ENCODE measurements at regions not wholly inside any gene's neighbourhood (a gene's known extent, or its start where the extent isn't known, plus 50 kb on each side); places are given as distances from the start of the nearest gene placed in this dataset.

- Histone ChIP-seq H3K4me3 (no peak overlapping the region), H3K27ac (no peak overlapping the region)
Observed at GRCh38 chr14:51552768-51553404, 98.8 kb upstream of the FRMD6 start.

GRCh38 chr14:51554339-51554920, 97.3 kb upstream of the FRMD6 start:
- Histone ChIP-seq H3K4me1 (no peaks in the 10 kb centered on the region), H3K36me3 (no peaks in the 10 kb centered on the region), H3K27ac (no peak overlapping the region), H3K27me3 (no peaks in the 10 kb centered on the region), H3K9me3 (no peaks in the 10 kb centered on the region), H3K4me3 (no peak overlapping the region)
- intact Hi-C loops (cut with DNase I; ENCODE audit: low total_unique reads) = no loop called here
- DNase-seq = no peak
- no peak for TF ChIP-seq CTCF (IDR thresholded peaks at IDR 0.05)
- no peak for TF ChIP-seq POLR2A (IDR thresholded peaks at IDR 0.05)
- TF ChIP-seq EP300 (IDR thresholded peaks at IDR 0.05) = no peak
- no peak for TF ChIP-seq POLR2AphosphoS5 (IDR thresholded peaks at IDR 0.05)
- WGBS, 5 donors = 83 to 93% (median 88%) methylated on average over 8 of the region's 8 CpGs

More at GRCh38 chr14:51552768-51553404, 98.8 kb upstream of the FRMD6 start:
- WGBS, 5 donors = 59 to 76% (median 71%) methylated on average over 4 of the region's 4 CpGs
- Histone ChIP-seq H3K27me3 (no peaks in the 10 kb centered on the region), H3K36me3 (no peaks in the 10 kb centered on the region), H3K9me3 (no peaks in the 10 kb centered on the region), H3K4me1 (peaks cover 0 to 10% (median 0%) of the 10 kb centered on the region in 4 donors)
- intact Hi-C loops (cut with DNase I; ENCODE audit: low total_unique reads) = no loop called here
- no peak for DNase-seq
- TF ChIP-seq EP300 (IDR thresholded peaks at IDR 0.05) = no peak
- TF ChIP-seq CTCF (IDR thresholded peaks at IDR 0.05) = no peak
- no peak for TF ChIP-seq POLR2AphosphoS5 (IDR thresholded peaks at IDR 0.05)
- no peak for TF ChIP-seq POLR2A (IDR thresholded peaks at IDR 0.05)

- no peaks in the 10 kb centered on the region for H3K9me3 ChIP-seq
- TF ChIP-seq POLR2AphosphoS5 (IDR thresholded peaks at IDR 0.05) (no peak), POLR2A (IDR thresholded peaks at IDR 0.05) (no peak), EP300 (IDR thresholded peaks at IDR 0.05) (no peak), CTCF (IDR thresholded peaks at IDR 0.05) (no peak)
- no peaks in the 10 kb centered on the region for H3K36me3 ChIP-seq
- H3K4me1 ChIP-seq = no peaks in the 10 kb centered on the region
- intact Hi-C loops (cut with DNase I; ENCODE audit: low total_unique reads) = no loop called here
- no peak overlapping the region for H3K4me3 ChIP-seq
- H3K27ac ChIP-seq = no peak overlapping the region
- WGBS, 5 donors = 60 to 81% (median 77%) methylated on average over 2 of the region's 2 CpGs
- no peak for DNase-seq
- H3K27me3 ChIP-seq = no peaks in the 10 kb centered on the region
Observed at GRCh38 chr14:51554953-51555352, 96.8 kb upstream of the FRMD6 start.

GRCh38 chr14:51561141-51561540, 90.6 kb upstream of the FRMD6 start:
- no peak for DNase-seq
- no peaks in the 10 kb centered on the region for H3K9me3 ChIP-seq
- intact Hi-C loops (cut with DNase I; ENCODE audit: low total_unique reads) = no loop called here
- TF ChIP-seq CTCF (IDR thresholded peaks at IDR 0.05) (no peak), POLR2AphosphoS5 (IDR thresholded peaks at IDR 0.05) (no peak), EP300 (IDR thresholded peaks at IDR 0.05) (no peak), POLR2A (IDR thresholded peaks at IDR 0.05) (no peak)
- no peaks in the 10 kb centered on the region for H3K36me3 ChIP-seq
- 84 to 94% (median 93%) methylated on average over 2 of the region's 2 CpGs for WGBS, 5 donors
- H3K27me3 ChIP-seq = no peaks in the 10 kb centered on the region
- no peaks in the 10 kb centered on the region for H3K4me1 ChIP-seq
- H3K27ac ChIP-seq = no peak overlapping the region
- H3K4me3 ChIP-seq = no peak overlapping the region
